ENCODE measurements at regions not wholly inside any gene's neighbourhood (a gene's known extent, or its start where the extent isn't known, plus 50 kb on each side); places are given as distances from the start of the nearest gene placed in this dataset.

DNA sequence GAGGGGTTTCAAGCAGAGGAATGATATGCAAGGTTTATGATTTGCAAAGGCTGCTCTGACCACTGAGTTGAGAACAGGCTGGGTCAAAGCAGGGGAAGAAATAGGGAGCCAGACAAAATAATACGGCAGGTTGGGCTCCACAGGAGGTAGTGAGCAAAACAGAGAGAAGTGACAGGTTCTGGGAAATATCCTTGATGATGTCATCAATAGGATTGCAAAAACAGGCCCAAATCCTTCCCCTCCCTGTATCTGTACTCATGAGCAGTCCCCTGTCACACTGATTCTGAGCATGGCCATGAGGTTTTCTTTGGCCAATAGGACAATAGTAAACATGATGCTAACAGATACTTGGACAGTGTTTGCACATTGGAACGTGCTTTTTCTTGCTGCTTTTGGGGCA is 471.8 kb upstream of the BRINP1 start:
- no peak for TF ChIP-seq JUND (IDR thresholded peaks at IDR 0.05)
- TF ChIP-seq ZNF274 (IDR thresholded peaks at IDR 0.05; ENCODE audit: low read depth, low read length): no peak
- TF ChIP-seq POLR2A (IDR thresholded peaks at IDR 0.05; ENCODE audit: borderline replicate concordance, extremely low read depth, insufficient read depth, insufficient read length): no peak
- TF ChIP-seq, protein P1, sequence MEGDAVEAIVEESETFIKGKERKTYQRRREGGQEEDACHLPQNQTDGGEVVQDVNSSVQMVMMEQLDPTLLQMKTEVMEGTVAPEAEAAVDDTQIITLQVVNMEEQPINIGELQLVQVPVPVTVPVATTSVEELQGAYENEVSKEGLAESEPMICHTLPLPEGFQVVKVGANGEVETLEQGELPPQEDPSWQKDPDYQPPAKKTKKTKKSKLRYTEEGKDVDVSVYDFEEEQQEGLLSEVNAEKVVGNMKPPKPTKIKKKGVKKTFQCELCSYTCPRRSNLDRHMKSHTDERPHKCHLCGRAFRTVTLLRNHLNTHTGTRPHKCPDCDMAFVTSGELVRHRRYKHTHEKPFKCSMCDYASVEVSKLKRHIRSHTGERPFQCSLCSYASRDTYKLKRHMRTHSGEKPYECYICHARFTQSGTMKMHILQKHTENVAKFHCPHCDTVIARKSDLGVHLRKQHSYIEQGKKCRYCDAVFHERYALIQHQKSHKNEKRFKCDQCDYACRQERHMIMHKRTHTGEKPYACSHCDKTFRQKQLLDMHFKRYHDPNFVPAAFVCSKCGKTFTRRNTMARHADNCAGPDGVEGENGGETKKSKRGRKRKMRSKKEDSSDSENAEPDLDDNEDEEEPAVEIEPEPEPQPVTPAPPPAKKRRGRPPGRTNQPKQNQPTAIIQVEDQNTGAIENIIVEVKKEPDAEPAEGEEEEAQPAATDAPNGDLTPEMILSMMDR (IDR thresholded peaks at IDR 0.05 in 2 of 3, conservative IDR thresholded peaks at IDR 0.05 in 1 of 3; ENCODE audit: borderline replicate concordance in 1 of 3, insufficient read depth in 1 of 3, low read depth in 2 of 3, low read length in 2 of 3): no peak
- no peak for TF ChIP-seq EZH2phosphoT487 (IDR thresholded peaks at IDR 0.05; ENCODE audit: borderline replicate concordance)
- TF ChIP-seq RAD21 (IDR thresholded peaks at IDR 0.05; ENCODE audit: low read depth): no peak
- no peak for TF ChIP-seq POLR2AphosphoS5 (IDR thresholded peaks at IDR 0.05; ENCODE audit: low read depth, low read length)
- no peak for TF ChIP-seq ELF1 (IDR thresholded peaks at IDR 0.05; ENCODE audit: borderline replicate concordance, low read depth)
- TF ChIP-seq, protein P2, sequence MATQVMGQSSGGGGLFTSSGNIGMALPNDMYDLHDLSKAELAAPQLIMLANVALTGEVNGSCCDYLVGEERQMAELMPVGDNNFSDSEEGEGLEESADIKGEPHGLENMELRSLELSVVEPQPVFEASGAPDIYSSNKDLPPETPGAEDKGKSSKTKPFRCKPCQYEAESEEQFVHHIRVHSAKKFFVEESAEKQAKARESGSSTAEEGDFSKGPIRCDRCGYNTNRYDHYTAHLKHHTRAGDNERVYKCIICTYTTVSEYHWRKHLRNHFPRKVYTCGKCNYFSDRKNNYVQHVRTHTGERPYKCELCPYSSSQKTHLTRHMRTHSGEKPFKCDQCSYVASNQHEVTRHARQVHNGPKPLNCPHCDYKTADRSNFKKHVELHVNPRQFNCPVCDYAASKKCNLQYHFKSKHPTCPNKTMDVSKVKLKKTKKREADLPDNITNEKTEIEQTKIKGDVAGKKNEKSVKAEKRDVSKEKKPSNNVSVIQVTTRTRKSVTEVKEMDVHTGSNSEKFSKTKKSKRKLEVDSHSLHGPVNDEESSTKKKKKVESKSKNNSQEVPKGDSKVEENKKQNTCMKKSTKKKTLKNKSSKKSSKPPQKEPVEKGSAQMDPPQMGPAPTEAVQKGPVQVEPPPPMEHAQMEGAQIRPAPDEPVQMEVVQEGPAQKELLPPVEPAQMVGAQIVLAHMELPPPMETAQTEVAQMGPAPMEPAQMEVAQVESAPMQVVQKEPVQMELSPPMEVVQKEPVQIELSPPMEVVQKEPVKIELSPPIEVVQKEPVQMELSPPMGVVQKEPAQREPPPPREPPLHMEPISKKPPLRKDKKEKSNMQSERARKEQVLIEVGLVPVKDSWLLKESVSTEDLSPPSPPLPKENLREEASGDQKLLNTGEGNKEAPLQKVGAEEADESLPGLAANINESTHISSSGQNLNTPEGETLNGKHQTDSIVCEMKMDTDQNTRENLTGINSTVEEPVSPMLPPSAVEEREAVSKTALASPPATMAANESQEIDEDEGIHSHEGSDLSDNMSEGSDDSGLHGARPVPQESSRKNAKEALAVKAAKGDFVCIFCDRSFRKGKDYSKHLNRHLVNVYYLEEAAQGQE (IDR thresholded peaks at IDR 0.05; ENCODE audit: low read depth): no peak
- no peak for TF ChIP-seq SRF (IDR thresholded peaks at IDR 0.05; ENCODE audit: low read depth)
- TF ChIP-seq SP1 (IDR thresholded peaks at IDR 0.05; ENCODE audit: low read depth): no peak
- TF ChIP-seq EZH2 (IDR thresholded peaks at IDR 0.05): no peak
- TF ChIP-seq EGR1 (IDR thresholded peaks at IDR 0.05; ENCODE audit: low read depth): no peak
- no peak for TF ChIP-seq CEBPB (IDR thresholded peaks at IDR 0.05; ENCODE audit: low read depth)

Measured in HCT116 (cell line).